ENCODE measurements at regions not wholly inside any gene's neighbourhood (a gene's known extent, or its start where the extent isn't known, plus 50 kb on each side); places are given as distances from the start of the nearest gene placed in this dataset.
A peak's percentile ranks its signal among the peaks of the same experiment; 100 is the strongest.

DNA sequence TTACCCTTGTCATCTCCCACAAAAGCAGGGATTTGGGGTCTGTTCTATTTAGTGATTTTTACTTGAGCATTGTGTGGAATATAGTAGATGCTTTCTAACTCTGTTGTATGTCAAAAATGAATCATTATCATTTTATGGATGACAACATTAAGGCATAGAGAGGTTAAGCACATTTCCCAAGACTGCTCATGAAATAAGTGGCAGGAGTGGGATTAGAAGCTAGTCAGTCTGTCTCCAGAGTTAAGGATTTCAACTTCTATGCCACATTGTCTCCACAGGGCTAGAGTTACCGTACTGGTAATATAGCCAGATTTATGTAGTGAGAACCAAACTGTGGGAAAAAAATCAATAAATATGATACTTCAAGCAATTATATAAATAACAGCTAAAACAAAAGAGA lies 170.6 kb upstream of the DCN start:
- Histone ChIP-seq H3K27me3 (replicated peaks in 1 of 7) (no peaks in the 10 kb centered on the region), H3K36me3 (no peaks in the 10 kb centered on the region), H3K27ac (no peak overlapping the region), H3K9me3 (no peaks in the 10 kb centered on the region), H3K4me3 (no peak overlapping the region), H3K4me1 (peaks cover 0 to 5% (median 0%) of the 10 kb centered on the region in 6 donors)
- DNase-seq = no peak
- intact Hi-C loops (cut with DNase I; ENCODE audit: low total_unique reads) = loop anchor here (10.0 kb wide), 1 partner anchor 378 kb away; no protein-coding TSS in a partner anchor
- TF ChIP-seq POLR2AphosphoS5 (IDR thresholded peaks at IDR 0.05) = no peak
- no peak for TF ChIP-seq POLR2A (IDR thresholded peaks at IDR 0.05)
- TF ChIP-seq, protein P1, sequence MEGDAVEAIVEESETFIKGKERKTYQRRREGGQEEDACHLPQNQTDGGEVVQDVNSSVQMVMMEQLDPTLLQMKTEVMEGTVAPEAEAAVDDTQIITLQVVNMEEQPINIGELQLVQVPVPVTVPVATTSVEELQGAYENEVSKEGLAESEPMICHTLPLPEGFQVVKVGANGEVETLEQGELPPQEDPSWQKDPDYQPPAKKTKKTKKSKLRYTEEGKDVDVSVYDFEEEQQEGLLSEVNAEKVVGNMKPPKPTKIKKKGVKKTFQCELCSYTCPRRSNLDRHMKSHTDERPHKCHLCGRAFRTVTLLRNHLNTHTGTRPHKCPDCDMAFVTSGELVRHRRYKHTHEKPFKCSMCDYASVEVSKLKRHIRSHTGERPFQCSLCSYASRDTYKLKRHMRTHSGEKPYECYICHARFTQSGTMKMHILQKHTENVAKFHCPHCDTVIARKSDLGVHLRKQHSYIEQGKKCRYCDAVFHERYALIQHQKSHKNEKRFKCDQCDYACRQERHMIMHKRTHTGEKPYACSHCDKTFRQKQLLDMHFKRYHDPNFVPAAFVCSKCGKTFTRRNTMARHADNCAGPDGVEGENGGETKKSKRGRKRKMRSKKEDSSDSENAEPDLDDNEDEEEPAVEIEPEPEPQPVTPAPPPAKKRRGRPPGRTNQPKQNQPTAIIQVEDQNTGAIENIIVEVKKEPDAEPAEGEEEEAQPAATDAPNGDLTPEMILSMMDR (IDR thresholded peaks at IDR 0.05 in 8 of 11, conservative IDR thresholded peaks at IDR 0.05 in 3 of 11) = no peak
- 87 to 100% (median 89%) methylated on average over 1 of the region's 1 CpG for WGBS, 5 donors

DNA sequence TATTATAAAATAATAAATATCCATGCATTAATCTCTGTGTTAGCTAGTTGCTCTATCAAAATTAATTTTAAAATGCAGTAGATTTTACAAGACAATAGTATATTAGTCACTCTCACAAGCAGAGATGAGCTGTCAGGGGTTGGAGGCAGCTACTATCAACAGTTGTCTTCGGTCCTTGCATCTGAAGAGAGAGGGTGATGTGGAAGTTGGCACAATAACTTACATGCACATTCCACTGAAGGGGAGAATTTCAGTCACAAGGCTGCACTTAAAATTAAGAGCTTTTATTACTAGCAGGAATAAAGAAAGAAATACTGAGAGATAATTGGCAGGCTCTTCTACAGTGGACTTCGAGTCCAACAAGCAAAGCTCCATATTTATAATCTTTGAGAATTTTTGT lies 166.9 kb upstream of the DCN start:
- 46 to 78% (median 75%) methylated on average over 2 of the region's 2 CpGs for WGBS, 5 donors
- Histone ChIP-seq H3K9me3 (no peaks in the 10 kb centered on the region), H3K36me3 (no peaks in the 10 kb centered on the region), H3K4me1 (no peaks in the 10 kb centered on the region), H3K27ac (peak overlapping the region in 2 of 8 donors; percentile 9 to 19), H3K27me3 (replicated peaks in 1 of 7) (no peaks in the 10 kb centered on the region), H3K4me3 (no peak overlapping the region)
- no peak for DNase-seq
- intact Hi-C loops (cut with DNase I; ENCODE audit: low total_unique reads) = no loop called here
- TF ChIP-seq, protein P1 (IDR thresholded peaks at IDR 0.05 in 8 of 11, conservative IDR thresholded peaks at IDR 0.05 in 3 of 11) = no peak
- no peak for TF ChIP-seq POLR2A (IDR thresholded peaks at IDR 0.05)
- no peak for TF ChIP-seq POLR2AphosphoS5 (IDR thresholded peaks at IDR 0.05)

DNA sequence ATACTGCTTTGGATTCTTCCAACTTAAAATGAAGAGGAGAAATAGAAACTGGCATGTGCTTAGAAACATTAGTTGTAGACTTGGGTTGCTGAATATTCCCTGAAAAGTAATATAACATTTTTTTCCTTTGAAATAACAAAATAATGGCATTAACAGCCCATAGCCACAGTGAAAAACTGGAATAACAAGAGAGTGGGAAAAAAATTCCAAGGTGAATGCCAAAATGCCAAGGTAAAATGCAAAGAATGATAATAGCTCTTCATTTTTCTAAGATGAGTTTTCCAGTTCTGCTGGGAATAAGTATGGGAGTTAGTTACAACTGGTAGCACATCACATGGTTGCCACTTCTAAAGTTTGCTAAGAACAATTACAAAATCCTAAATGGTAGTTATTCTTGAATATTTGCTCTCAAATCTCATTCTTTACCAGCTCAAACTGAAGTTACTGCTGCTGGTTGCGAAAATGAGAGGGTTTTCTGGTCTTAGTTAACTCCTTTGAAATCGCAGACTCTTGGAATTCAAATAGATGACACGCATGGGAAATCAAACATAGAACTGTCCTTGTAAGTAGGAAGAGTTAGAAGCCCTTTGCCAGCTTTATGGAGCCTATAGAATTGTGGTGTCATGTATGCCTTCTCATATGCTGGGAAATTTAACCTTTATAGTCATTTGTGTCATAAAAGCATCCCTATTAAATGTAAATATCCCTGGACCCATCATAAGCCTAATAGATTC lies 165.0 kb upstream of the DCN start:
- TF ChIP-seq POLR2AphosphoS5 (IDR thresholded peaks at IDR 0.05) (no peak), POLR2A (IDR thresholded peaks at IDR 0.05) (no peak)
- intact Hi-C loops (cut with DNase I; ENCODE audit: low total_unique reads) = no loop called here

DNA sequence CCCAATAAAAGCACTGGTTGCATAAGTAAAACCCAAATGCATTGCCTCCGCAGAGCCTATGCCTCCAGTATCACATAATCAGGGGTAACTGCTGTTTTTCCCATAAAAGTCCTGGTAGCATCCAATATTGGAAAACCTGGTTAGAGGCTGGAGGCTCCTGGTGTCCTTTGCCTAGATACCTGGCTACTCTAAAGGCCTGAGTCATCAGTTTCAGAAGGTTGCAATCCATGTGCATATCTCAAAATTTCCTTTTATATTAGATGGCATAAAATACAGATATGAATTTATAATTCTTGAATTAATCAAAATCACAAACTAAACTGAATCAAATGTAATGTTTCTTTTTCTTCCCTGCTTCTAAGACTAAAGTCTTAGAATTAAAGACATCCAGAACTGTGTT lies 164.2 kb upstream of the DCN start:
- H3K4me3 ChIP-seq = no peak overlapping the region
- DNase-seq = no peak
- 84 to 100% (median 96%) methylated on average over 1 of the region's 1 CpG for WGBS, 5 donors
- TF ChIP-seq, protein P1 (IDR thresholded peaks at IDR 0.05 in 8 of 11, conservative IDR thresholded peaks at IDR 0.05 in 3 of 11) = no peak
- no peak for TF ChIP-seq POLR2AphosphoS5 (IDR thresholded peaks at IDR 0.05)
- H3K27me3 ChIP-seq (replicated peaks in 1 of 7) = no peaks in the 10 kb centered on the region
- no peaks in the 10 kb centered on the region for H3K4me1 ChIP-seq
- intact Hi-C loops (cut with DNase I; ENCODE audit: low total_unique reads) = no loop called here
- no peak overlapping the region for H3K27ac ChIP-seq
- H3K36me3 ChIP-seq = no peaks in the 10 kb centered on the region
- no peaks in the 10 kb centered on the region for H3K9me3 ChIP-seq

More for the DNA sequence above, 165.0 kb upstream of the DCN start:
- DNase-seq = no peak
- Histone ChIP-seq H3K4me1 (no peaks in the 10 kb centered on the region), H3K36me3 (no peaks in the 10 kb centered on the region), H3K27me3 (replicated peaks in 1 of 7) (no peaks in the 10 kb centered on the region), H3K4me3 (no peak overlapping the region), H3K9me3 (no peaks in the 10 kb centered on the region), H3K27ac (no peak overlapping the region)
- 71 to 94% (median 90%) methylated on average over 3 of the region's 3 CpGs for WGBS, 5 donors
